Left kidney (tissue), 1 donor: ENCODE measurements at regions not wholly inside any gene's neighbourhood (a gene's known extent, or its start where the extent isn't known, plus 50 kb on each side); places are given as distances from the start of the nearest gene placed in this dataset.
"Not testable (repeated sequence)": the region's sequence is repeated elsewhere in the genome, so short reads cannot be mapped to it uniquely, and the experiment has no call there.

Experiments used
- DNase-seq: peaks from one replicate; pipeline ENCODE4 v3.0.0-alpha.2; 2013

DNA sequence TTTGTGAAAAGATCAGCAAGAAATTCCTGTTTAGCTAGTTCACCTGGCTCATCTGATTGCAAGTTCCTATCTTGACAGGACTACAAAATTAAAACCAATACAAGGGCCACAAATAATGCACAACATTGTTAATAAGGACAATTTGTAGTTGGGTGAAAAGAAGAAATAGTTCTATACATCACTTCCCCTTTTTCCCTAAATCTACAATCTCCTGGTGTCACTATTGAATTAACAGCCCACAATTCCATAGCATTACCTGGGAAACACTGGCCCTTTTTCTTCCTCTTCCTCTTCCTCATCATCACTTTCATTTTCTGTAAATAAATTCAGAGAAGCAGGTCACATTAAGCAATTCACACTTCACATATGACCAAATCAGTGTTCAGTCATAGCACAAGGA is 366.9 kb downstream of the FAM72C start:
- no peak for DNase-seq

DNA sequence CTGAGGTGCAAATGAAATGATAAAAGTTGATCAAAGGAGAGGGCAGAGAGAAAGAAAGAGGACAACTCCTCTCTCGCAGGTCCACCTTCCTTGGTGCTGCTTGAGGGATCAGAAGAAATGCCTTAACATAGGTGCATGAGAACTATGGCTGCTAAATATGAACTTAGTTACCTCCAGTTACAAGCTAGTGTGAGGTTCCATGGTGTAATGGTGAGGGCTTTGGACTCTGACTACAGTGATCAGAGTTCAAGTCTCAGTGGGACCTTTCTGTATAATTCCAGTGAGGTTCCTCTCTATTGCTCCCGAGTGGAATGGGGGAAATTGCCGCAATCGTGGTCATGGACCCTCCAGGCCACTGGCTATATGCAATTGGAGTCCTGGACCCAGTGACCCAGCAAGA is 387.3 kb downstream of the FAM72C start:
- DNase-seq = no peak

DNA sequence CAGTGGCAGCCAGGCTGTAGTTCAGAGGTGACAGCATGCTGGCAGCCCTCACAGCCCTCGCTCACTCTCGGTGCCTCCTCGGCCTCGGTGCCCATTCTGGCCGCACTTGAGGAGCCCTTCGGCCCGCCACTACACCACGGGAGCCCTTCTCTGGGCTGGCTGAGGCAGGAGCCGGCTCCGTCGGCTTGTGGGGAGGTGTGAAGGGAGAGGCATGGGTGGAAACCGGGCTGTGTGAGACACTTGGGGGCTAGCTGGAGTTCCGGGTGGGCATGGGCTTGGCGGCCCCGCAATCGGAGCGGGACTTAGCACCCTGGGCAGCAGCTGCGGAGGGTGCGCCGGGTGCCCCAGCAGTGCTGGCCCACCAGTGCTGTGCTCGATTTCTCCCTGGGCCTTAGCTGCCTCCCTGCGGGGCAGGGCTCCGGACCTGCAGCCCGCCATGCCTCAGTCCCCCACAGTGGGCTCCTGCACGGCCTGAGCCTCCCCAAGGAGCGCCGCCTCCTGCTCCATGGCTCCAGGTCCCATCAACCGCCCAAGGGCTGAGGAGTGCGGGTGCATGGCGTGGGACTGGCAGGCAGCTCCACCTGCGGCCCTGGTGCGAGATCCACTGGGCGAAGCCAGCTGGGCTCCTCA is 396.8 kb downstream of the FAM72C start:
- DNase-seq = no peak

DNA sequence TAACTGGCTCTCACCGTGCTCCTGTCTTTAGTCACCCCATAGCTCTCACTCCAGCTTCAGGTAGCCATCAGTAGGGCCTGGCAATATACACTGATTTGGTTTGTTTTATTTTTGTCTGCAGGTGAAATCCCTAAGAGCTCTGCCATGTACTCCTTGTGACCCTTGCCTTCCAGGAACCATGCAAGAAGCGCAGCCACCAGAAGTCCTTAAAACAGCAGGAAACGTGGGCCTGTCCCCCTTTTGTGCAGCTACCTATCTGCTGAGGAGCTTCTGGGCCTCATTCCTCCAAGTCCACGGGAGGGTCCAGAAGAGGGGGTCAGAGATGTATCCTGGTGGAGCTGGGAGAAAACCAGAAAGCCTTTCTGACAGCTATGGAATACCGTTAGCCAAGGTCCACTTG is 399.1 kb downstream of the FAM72C start:
- not testable (repeated sequence) for DNase-seq

DNA sequence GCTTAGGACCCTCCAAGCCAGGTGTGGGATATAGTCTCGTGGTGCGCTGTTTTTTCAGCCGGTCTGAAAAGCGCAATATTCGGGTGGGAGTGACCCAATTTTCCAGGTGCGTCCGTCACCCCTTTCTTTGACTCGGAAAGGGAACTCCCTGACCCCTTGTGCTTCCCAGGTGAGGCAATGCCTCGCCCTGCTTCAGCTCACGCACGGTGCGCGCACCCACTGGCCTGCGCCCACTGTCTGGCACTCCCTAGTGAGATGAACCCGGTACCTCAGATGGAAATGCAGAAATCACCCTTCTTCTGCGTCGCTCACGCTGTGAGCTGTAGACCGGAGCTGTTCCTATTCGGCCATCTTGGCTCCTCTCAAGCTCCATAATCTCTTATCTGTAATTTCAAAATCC is 408.0 kb downstream of the FAM72C start:
- not testable (repeated sequence) for DNase-seq

DNA sequence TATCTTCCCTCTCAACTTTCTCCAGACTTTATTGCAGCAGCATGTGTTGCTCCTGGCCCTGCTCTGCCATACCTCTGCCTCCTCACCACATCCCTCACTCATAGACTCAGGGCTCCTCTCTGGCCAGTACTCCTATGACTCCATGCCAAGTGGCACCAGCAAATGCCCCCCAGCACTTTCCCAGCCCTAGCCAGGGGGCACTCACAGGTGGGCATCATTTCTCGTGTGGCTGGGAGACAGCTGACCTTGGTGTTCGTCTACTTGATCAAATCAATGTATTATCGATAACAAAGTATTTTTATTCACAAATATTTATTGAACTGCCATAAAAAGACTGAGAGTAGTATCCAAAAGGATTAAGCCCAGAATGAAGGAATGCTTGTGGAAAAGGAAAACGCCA is 418.2 kb downstream of the FAM72C start:
- DNase-seq = no peak

DNA sequence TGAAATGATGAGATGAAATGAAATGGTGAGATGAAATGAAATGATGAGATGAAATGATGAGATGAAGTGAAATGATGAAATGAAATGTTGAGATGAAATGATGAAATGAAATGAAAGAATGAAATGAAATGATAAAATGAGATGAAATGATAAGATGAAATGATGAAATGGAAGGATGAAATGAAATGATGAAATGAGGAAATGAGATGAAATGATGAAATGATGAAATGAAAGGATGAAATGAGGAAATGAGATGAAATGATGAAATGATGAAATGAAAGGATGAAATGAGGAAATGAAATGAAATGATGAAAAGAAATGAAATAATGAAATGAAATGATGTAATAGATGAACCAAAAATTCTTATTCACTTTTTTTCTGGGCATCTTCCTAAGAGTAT is 467.1 kb downstream of the FAM72C start:
- DNase-seq = not testable (repeated sequence)

DNA sequence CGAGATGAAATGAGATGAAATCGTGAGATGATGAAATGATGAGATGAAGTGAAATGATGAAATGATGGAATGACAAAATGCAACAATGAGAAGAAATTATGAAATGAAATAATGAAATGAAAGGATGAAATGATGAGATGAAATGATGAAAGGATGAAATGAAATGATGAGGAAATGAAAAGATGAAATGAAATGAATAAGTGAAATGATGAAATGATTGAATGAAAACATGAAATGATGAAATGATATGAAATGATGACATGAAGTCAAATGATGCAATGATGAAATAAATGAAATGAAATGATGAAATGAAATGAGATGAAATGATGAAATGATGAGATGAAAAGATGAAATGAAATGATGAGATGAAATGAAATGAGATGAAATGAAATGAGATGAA is 467.7 kb downstream of the FAM72C start:
- DNase-seq = not testable (repeated sequence)

DNA sequence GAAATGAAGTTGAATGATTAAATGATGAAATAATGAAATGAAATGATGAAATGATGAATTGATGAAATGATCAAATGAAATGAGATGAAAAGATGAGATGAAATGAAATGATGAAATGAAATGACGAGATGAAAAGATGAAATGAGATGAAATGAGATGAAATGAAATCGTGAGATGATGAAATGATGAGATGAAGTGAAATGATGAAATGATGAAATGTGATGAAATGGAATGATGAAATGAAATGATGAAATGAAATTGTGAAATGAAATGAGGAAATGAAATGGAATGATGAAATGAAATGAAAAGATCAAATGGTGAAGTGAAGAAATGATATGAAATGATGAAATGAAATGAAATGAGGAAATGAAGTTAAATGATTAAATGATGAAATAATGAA is 468.7 kb downstream of the FAM72C start:
- DNase-seq = not testable (repeated sequence)

DNA sequence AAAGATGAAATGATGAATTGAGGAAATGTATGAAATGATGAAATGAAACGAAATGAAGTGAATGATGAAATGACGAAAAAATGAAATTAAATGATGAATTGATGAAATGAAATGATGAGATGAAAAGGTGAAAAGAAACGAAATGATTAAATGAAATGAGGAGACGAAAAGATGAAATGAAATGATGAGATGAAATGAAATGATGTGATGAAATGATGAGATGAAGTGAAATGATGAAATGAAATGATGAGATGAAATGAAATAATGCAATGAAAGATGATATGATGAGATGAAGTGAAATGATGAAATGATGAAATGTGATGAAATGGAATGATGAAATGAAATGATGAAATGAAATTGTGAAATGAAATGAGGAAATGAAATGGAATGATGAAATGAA is 469.7 kb downstream of the FAM72C start:
- not testable (repeated sequence) for DNase-seq

DNA sequence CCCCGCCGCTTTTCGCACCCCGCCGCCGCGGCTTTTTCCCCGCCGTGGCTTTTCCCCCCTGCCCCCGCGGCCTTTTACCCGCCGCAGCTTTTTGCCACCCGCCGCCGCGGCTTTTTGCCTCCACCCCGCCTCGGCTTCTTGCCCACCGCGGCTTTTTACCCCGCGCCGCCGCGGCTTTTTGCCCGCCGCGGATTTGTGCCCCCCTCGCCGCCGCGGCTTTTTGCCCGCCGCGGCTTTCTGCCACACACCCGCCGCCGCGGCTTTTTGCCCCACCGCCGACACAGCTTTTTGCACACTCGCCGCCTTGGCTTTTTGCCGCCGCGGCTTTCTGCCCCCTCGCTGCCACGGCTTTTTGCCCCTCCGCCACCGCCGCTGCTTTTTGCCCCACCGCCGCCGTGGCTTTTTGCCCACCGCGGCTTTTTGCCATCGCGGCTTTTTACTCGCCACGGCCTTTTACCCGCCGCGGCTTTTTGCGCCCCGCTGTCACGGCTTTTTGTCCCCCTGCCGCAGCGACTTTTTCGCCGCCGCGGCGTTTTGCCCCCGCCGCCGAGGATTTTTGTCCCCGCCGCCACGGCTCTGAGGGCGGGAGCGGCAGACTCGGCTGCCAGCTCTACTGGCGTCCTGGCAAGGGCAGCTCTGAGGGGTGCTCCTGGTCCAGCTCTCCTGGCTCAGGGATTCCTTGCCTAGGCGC is 473.6 kb downstream of the FAM72C start:
- not testable (repeated sequence) for DNase-seq

DNA sequence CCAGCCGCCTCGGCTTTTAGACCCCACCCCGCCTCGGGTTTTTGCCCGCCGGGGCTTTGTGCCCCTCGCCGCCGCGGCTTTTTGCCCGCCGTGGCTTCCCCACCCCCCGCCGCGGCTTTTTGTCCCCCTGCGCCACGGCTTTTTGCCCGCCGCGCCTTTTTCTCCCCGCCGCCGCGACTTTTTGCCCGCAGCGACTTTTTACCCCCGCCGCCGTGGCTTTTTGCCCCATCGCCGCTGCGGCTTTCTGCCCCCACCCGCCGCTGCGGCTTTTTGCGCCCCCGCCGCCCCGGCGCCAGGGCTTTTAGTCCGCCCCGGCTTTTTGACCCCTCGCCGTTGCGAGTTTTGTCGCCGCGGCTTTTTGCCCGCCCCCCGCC is 474.4 kb downstream of the FAM72C start:
- no peak for DNase-seq

DNA sequence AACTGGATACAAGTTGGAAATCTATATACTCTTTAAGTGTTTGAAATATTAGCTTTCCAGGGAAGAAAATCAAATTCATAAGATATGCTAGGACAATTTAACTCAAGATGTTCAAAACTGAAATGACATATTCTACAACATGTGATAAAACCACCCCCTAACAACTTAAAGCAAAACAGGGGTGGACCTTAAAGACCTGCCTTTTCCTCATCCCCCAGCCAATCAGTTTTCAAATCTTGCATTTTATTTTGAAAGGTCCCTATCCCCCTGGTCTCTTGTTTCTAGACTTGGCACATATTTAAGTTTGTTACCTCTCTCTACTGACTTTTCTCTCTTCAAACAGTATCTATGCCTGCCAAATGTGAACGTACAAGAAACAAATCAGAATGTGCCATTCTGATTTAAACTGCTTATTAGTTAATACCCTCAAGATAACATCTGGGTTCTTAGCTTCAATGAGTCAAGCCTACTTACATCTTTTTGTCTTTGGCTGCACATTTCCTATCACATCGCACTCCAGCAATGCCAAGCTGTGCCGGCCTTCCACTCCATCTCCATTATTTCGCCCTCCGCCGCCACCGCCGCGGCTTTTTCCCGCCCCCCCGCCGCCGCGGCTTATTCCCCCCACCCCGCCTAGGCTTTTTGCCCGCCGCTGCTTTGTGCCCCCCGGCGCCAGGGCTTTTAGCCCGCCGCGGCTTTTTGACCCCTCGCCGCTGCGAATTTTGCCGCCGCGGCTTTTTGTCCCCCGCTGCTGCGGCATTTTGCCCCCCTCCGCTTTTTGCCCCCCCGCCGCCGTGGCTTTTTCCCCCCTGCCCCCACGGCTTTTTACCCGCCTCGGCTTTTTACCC is 475.0 kb downstream of the FAM72C start:
- not testable (repeated sequence) for DNase-seq
